ENCODE measurements at regions not wholly inside any gene's neighbourhood (a gene's known extent, or its start where the extent isn't known, plus 50 kb on each side); places are given as distances from the start of the nearest gene placed in this dataset.

DNA sequence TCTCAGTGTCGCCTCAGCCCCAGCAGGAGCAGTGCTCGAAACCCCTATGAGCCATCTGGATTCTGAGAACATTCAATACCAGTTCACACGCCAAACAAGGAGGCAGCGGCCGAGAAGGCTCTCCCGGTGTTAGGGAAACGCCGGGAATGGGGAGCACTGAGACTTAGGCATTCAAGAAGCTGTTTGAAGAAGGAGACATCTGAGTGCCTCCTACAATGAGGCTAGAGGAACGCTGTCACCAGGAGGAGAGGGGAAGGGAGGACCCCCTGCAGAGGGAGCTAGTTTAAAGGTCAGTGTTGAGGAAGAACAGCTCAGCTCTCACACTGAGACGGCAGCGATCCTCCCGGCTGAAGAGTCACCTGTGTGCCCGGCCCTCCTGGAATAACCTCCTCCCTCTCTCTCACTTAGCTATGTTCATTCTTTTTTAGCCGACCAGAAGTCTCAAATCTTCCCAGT lies 69.9 kb downstream of the SERPINA3 start:
- Mint-ChIP-seq H3K4me1 (peaks cover 15% of the 10 kb centered on the region), H3K4me3 (no peak overlapping the region), H3K27me3 (ENCODE audit: low read depth) (peaks cover 44% of the 10 kb centered on the region), H3K27ac (no peak overlapping the region), H3K9me3 (no peaks in the 10 kb centered on the region), H3K36me3 (ENCODE audit: low read depth) (no peaks in the 10 kb centered on the region)
- no peak for TF ChIP-seq CTCF (IDR thresholded peaks at IDR 0.05; ENCODE audit: unreplicated experiment in 3 of 3)

GRCh38 chr14:94681300-94682060 lies 69.3 kb downstream of the SERPINA3 start:
- Mint-ChIP-seq H3K4me3 (no peak overlapping the region), H3K27ac (peak overlapping the region in 1 of 3 experiments; percentile 52), H3K36me3 (ENCODE audit: low read depth) (no peaks in the 10 kb centered on the region), H3K27me3 (ENCODE audit: low read depth) (peaks cover 40% of the 10 kb centered on the region), H3K9me3 (no peaks in the 10 kb centered on the region), H3K4me1 (peaks cover 15% of the 10 kb centered on the region)
- TF ChIP-seq CTCF (IDR thresholded peaks at IDR 0.05; ENCODE audit: unreplicated experiment in 3 of 3) = peak; percentile 8 to 33 (median 24)

DNA sequence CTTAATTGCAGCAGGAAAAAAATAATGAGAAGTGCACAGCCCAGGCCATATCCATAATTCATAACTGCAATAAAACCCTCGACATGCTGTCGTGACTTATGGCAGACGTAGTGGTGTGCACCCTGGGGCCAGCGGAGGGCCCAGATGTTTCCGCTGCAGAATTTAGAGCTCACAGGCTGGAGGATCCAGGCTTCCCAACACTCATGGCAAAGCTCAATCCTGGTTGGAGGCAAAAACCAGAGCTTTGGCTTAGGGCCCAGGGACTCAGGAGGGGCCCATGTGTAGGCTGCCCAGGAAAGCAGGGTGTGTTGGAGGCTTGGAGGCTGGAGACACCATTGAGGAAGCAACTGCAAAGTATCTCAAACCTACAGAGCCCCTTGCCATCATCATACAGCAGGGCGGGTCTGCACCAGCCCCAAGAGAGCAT lies 68.7 kb downstream of the SERPINA3 start:
- Mint-ChIP-seq H3K27ac (peak overlapping the region in 1 of 3 experiments; percentile 52), H3K27me3 (ENCODE audit: low read depth) (peaks cover 34% of the 10 kb centered on the region), H3K9me3 (no peaks in the 10 kb centered on the region), H3K4me3 (no peak overlapping the region), H3K36me3 (ENCODE audit: low read depth) (no peaks in the 10 kb centered on the region), H3K4me1 (peaks cover 15% of the 10 kb centered on the region)
- no peak for TF ChIP-seq CTCF (IDR thresholded peaks at IDR 0.05; ENCODE audit: unreplicated experiment in 3 of 3)

DNA sequence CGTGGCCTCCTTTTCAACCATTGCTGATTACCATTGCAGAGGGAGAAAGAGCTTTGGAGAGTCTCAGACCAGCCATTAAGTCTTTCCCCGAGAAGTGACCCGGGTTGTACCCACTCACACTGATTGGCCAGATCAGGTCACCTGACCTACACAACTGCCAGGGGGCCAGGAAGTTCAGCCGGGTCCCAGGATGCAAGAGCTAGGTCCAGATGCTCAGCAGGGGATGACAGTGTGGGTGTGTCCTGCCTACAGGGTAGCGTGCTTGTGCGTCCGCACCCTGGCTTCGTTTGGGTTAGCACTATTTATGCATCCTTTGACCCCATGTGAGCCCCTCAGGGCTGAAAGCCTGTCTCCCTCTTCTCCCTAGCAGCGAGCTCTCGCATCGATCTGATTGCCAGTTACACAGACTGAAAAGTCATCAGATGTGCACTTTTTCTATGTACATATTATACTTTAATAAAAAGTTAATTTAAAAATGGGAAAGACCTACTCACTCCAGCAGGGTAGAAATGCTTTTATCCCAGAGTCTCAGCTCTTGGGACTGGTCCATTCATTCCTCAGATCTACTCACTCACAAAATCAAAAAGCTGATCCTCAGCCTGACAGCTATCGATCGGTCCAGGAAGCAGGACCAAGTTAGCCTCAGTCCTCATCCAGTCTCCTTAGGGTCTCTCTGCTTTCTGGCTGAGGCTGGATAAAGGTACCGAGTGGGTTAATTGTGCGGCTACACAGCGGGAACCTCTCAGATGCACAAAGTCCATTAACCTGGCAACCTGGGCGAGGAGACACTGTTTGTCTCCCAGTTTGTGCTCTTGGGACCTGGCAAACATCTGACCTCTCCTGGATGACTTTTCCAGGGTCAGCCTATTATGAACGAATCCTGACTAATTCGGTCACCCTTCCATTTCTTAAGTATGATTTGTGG lies 68.0 kb downstream of the SERPINA3 start:
- Mint-ChIP-seq H3K9me3 (no peaks in the 10 kb centered on the region), H3K4me3 (no peak overlapping the region), H3K27ac (peak overlapping the region in 1 of 3 experiments; percentile 35), H3K36me3 (ENCODE audit: low read depth) (no peaks in the 10 kb centered on the region), H3K27me3 (ENCODE audit: low read depth) (peaks cover 33% of the 10 kb centered on the region), H3K4me1 (peaks cover 15% of the 10 kb centered on the region)
- TF ChIP-seq CTCF (IDR thresholded peaks at IDR 0.05; ENCODE audit: unreplicated experiment in 3 of 3) = no peak

DNA sequence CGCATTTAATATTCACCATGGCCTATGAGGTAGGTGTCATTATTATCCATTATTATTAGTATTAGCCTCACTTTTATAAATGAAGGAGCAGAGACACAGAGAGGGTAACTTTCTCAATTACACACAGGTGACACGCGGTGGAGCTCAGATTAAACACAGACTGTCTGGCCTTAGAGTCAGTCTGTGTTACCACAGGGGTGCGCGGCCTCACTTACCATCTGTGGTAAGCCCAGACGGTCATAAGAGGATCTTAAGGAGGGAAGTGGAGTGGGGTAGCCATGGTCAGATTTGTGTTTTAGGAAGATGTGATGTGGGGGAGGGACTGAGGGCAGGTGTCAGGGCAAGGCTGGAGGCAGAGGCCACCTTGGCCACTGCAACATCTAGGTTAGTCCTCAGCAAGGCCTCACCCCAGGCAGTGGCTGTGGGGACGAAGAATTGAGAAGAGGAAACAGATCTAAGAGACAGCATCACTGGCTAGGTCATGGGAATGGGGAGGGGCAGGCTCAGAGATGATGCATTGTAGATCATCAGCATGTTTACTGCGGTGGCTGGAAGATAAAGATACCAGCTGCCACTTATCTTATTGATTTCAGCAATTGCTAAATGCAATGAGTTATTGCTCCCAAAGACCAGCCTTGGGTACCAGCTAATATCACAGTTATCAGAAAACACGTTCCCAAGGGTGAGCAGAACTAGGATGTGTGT lies 67.1 kb downstream of the SERPINA3 start:
- Mint-ChIP-seq H3K27ac (no peak overlapping the region), H3K27me3 (ENCODE audit: low read depth) (peaks cover 33% of the 10 kb centered on the region), H3K4me3 (no peak overlapping the region), H3K4me1 (peaks cover 15% of the 10 kb centered on the region), H3K36me3 (ENCODE audit: low read depth) (no peaks in the 10 kb centered on the region), H3K9me3 (no peaks in the 10 kb centered on the region)
- TF ChIP-seq CTCF (IDR thresholded peaks at IDR 0.05; ENCODE audit: unreplicated experiment in 3 of 3) = no peak
